ENCODE measurements at regions not wholly inside any gene's neighbourhood (a gene's known extent, or its start where the extent isn't known, plus 50 kb on each side); places are given as distances from the start of the nearest gene placed in this dataset.

DNA sequence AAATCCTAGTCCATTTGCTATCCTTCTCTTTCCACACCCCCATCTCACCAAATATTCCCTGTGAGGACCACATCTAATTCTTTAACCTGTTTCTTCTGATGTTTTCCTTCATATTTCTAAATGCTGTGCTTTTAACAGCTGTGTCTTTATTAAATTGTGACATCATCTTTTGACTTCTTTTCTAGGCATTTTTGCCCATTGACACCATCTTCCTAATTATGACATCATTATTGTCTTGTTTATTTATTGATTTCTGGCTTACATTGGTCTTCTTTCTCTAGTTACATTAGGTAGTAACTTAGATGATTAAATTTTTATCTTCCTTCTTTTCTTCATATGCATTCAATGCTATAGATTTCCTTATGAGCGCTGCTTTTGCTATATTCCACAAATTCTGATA lies 175.8 kb upstream of the PDE5A start:
- Histone ChIP-seq H3K36me3 (no peaks in the 10 kb centered on the region), H3K4me1 (no peaks in the 10 kb centered on the region), H3K4me3 (no peak overlapping the region), H3K27me3 (ENCODE audit: low read depth) (no peaks in the 10 kb centered on the region), H3K27ac (replicated peaks) (no peak overlapping the region), H3K9me3 (replicated peaks) (peaks cover 18% of the 10 kb centered on the region)
- DNase-seq, result no peak
- no peak for TF ChIP-seq CTCF (IDR thresholded peaks at IDR 0.05; ENCODE audit: borderline replicate concordance)
- intact Hi-C loops (cut with micrococcal nuclease), result no loop called here

DNA sequence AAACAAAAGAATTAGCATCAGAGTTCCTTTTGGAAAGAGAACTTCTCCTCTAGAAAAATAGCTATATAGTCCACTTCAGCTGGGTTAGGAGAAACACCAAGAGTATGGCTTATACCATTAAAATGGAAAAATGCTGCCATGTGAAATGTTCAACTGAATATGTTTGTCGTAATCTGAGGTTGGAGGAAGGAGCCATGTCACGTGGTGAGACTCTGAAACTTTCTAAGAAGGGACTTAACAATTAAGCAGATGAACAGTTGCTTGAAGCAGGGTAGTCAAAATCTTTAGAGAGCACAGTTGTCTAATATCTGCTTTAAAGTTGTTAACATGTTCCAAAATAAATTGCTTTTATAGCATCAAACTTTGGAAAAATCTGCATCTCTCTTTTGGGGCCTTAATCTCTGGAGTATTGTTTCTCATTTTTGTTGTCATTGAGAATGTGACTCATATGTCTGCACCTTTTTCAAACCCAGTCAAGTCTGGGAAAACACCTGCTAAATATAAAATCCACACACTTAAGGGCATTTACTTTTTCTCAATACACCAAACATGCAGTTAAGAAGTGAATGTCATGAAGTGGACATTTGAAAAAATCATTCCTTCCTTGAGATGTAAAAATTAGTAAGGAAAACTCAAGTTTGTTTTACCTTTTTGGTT lies 168.8 kb upstream of the PDE5A start:
- intact Hi-C loops (cut with micrococcal nuclease), result no loop called here
- H3K9me3 ChIP-seq (replicated peaks), result no peaks in the 10 kb centered on the region
- H3K36me3 ChIP-seq, result no peaks in the 10 kb centered on the region
- no peaks in the 10 kb centered on the region for H3K4me1 ChIP-seq
- no peak for DNase-seq
- H3K27me3 ChIP-seq (ENCODE audit: low read depth), result no peaks in the 10 kb centered on the region
- no peak overlapping the region for H3K4me3 ChIP-seq
- H3K27ac ChIP-seq (replicated peaks), result no peak overlapping the region
- no peak for TF ChIP-seq CTCF (IDR thresholded peaks at IDR 0.05; ENCODE audit: borderline replicate concordance)

DNA sequence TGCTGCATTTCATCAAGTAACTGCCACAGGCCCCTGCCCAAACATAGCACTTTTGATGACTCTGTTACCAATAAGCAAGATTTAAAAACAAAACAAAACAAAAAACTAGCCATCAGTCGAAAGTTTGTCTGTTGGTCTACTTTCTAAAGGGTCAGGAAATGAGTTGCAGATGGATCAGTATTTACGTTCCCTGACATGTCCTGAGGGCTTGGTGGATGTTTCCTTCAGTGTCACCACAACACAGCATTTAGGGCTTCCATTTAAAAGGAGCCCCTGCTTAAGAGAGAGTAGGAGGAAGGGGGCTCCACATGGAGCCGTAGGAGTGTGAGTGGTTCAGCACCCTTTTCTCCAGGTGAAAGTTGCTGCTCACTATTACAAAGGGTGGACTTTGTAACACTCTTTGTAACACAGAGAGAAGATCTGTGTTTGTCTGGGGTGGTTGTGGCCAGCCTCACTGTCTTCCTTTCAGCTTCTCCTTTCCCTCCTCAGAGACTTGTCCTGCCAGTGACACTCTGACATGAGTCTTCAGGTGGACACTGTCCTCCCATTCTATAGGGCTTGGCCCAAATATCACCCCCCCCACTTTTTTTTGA lies 167.5 kb upstream of the PDE5A start:
- no peak for DNase-seq
- TF ChIP-seq CTCF (IDR thresholded peaks at IDR 0.05; ENCODE audit: borderline replicate concordance), result no peak
- no peaks in the 10 kb centered on the region for H3K4me1 ChIP-seq
- H3K27ac ChIP-seq (replicated peaks), result no peak overlapping the region
- no peaks in the 10 kb centered on the region for H3K36me3 ChIP-seq
- H3K27me3 ChIP-seq (ENCODE audit: low read depth), result no peaks in the 10 kb centered on the region
- intact Hi-C loops (cut with micrococcal nuclease), result no loop called here
- H3K4me3 ChIP-seq, result no peak overlapping the region
- no peaks in the 10 kb centered on the region for H3K9me3 ChIP-seq (replicated peaks)

DNA sequence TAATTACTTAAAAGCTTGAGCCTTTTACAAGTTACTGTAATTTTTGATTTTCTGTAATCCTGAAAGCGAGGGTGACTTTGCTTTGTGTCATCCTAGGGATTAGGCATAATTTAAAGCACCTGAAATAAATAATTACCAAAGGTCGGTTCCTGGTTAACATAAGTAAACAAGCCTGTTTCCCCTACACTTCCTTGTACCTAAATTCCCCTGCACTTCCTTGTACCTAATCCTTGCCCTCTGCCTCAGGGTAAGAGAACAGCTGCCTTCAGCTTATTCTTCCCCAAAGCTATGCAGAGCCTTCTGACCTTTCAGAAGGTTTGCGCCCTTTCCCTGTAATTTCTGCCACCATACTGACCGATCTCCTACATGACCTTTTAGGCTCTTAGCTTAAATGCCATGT lies 166.1 kb upstream of the PDE5A start:
- no peaks in the 10 kb centered on the region for H3K9me3 ChIP-seq (replicated peaks)
- H3K4me3 ChIP-seq, result no peak overlapping the region
- no peaks in the 10 kb centered on the region for H3K27me3 ChIP-seq (ENCODE audit: low read depth)
- H3K4me1 ChIP-seq, result no peaks in the 10 kb centered on the region
- TF ChIP-seq CTCF (IDR thresholded peaks at IDR 0.05; ENCODE audit: borderline replicate concordance), result no peak
- H3K27ac ChIP-seq (replicated peaks), result no peak overlapping the region
- no peak for DNase-seq
- no peaks in the 10 kb centered on the region for H3K36me3 ChIP-seq
- intact Hi-C loops (cut with micrococcal nuclease), result no loop called here

DNA sequence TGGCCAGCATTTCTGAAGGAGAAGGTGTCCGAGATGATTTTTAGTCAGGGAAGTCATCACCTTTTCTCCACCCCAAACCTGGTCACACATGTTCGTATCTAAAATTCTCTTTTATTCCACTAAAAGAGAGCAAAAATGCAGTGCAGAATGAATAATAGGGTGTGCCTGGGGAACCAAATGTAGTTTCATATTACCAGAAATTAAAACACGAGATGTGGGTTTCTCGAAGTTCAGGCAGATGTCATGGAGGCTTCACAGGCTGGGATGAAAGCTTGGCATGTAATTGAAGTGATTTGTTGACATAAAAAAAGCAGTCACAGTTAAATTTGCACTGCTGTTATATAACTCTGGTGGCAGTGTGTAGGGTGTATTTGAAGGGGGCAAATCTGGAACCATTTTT lies 165.5 kb upstream of the PDE5A start:
- TF ChIP-seq CTCF (IDR thresholded peaks at IDR 0.05; ENCODE audit: borderline replicate concordance), result no peak
- intact Hi-C loops (cut with micrococcal nuclease), result no loop called here
- H3K36me3 ChIP-seq, result no peaks in the 10 kb centered on the region
- no peak overlapping the region for H3K4me3 ChIP-seq
- DNase-seq, result no peak
- H3K9me3 ChIP-seq (replicated peaks), result no peaks in the 10 kb centered on the region
- no peaks in the 10 kb centered on the region for H3K27me3 ChIP-seq (ENCODE audit: low read depth)
- H3K27ac ChIP-seq (replicated peaks), result no peak overlapping the region
- H3K4me1 ChIP-seq, result no peaks in the 10 kb centered on the region
